WTC11 (cell line): ENCODE measurements at regions not wholly inside any gene's neighbourhood (a gene's known extent, or its start where the extent isn't known, plus 50 kb on each side); places are given as distances from the start of the nearest gene placed in this dataset.

Experiments used
- ATAC-seq: fragments of 200-7000 bp; cut with Tn5 transposase; 2 replicates; pipeline ENCODE4 v1.10.0; 2021; ENCODE audit warnings: mild to moderate bottlenecking, moderate library complexity
- CTCF ChIA-PET: fragments of 300-600 bp; sonication (Branson Sonifier 250); formaldehyde crosslinking; loops from one replicate; lab custom pipeline; 2021; ENCODE audit warnings: antibody characterized with exemption; lab: Charles Lee
- POLR2A ChIA-PET: fragments of 350-600 bp; sonication (Branson Sonifier 250); formaldehyde crosslinking; loops from one replicate; lab custom pipeline; 2021; ENCODE audit warnings: antibody characterized with exemption; lab: Charles Lee
- DNase-seq: peaks from one replicate; pipeline ENCODE4 v3.0.0; 2021; ENCODE audit warnings: low spot score
- H3K27ac Mint-ChIP-seq: 2 replicates; pipeline ENCODE4 v1.8.0; 2021; ENCODE audit warnings: mixed read lengths
- H3K27me3 Mint-ChIP-seq: 2 replicates; pipeline ENCODE4 v1.8.0; 2021; ENCODE audit warnings: low read depth, mild to moderate bottlenecking, moderate library complexity, mixed read lengths
- H3K36me3 Mint-ChIP-seq: 2 replicates; pipeline ENCODE4 v1.8.0; 2021; ENCODE audit warnings: mixed read lengths
- H3K4me1 Mint-ChIP-seq: 2 replicates; pipeline ENCODE4 v1.8.0; 2022; ENCODE audit warnings: mixed read lengths
- H3K4me3 Mint-ChIP-seq: 2 replicates; pipeline ENCODE4 v1.8.0; 2021; ENCODE audit warnings: mild to moderate bottlenecking, moderate library complexity, mixed read lengths
- H3K9me3 Mint-ChIP-seq: 2 replicates; pipeline ENCODE4 v1.8.0; 2021; ENCODE audit warnings: mixed read lengths
- GABPB1 ChIP-seq: sonication (generic); formaldehyde crosslinking; IDR thresholded peaks from 2 replicates; pipeline ENCODE4 v1.8.1; 2023; ENCODE audit warnings: mild to moderate bottlenecking, missing genetic modification reagents
- GRHL2 ChIP-seq: fragments of 250-450 bp; sonication (Bioruptor Pico); IDR thresholded peaks from 2 replicates; pipeline ENCODE4 v1.8.0; 2022; ENCODE audit warnings: mild to moderate bottlenecking, moderate library complexity; ENCODE audit not compliant: insufficient replicate concordance, severe bottlenecking
- JUN ChIP-seq: sonication (generic); formaldehyde crosslinking; IDR thresholded peaks from 2 replicates; pipeline ENCODE4 v1.8.0; 2023; ENCODE audit warnings: mild to moderate bottlenecking, missing genetic modification reagents
- KAT7 ChIP-seq: sonication (generic); formaldehyde crosslinking; IDR thresholded peaks from 2 replicates; pipeline ENCODE4 v1.8.1; 2023; ENCODE audit warnings: missing genetic modification reagents, mild to moderate bottlenecking, borderline replicate concordance
- MAX ChIP-seq: sonication (generic); formaldehyde crosslinking; IDR thresholded peaks from 2 replicates; pipeline ENCODE4 v1.8.0; 2022; ENCODE audit warnings: mild to moderate bottlenecking, missing genetic modification reagents
- MXD4 ChIP-seq: fragments of 250-450 bp; sonication (Bioruptor Pico); IDR thresholded peaks from 2 replicates; pipeline ENCODE4 v1.8.0; 2021; ENCODE audit warnings: mild to moderate bottlenecking, moderate library complexity, borderline replicate concordance
- RELA ChIP-seq: sonication (generic); formaldehyde crosslinking; IDR thresholded peaks from 2 replicates; pipeline ENCODE4 v1.8.1; 2022; ENCODE audit warnings: missing genetic modification reagents, mild to moderate bottlenecking, borderline replicate concordance
- SP1 ChIP-seq: sonication (generic); formaldehyde crosslinking; conservative IDR thresholded peaks from 2 replicates; pipeline ENCODE4 v1.8.1; 2022; ENCODE audit warnings: missing genetic modification reagents
- STAT6 ChIP-seq: sonication (generic); formaldehyde crosslinking; conservative IDR thresholded peaks from 2 replicates; pipeline ENCODE4 v1.8.1; 2023; ENCODE audit warnings: mild to moderate bottlenecking, low read depth, missing genetic modification reagents, moderate library complexity
- TEAD1 ChIP-seq: sonication (generic); formaldehyde crosslinking; IDR thresholded peaks from 2 replicates; pipeline ENCODE4 v1.8.0; 2022; ENCODE audit warnings: mild to moderate bottlenecking, missing genetic modification reagents
- ZBTB43 ChIP-seq: sonication (generic); formaldehyde crosslinking; IDR thresholded peaks from 2 replicates; pipeline ENCODE4 v1.8.1; 2023; ENCODE audit warnings: mild to moderate bottlenecking, missing genetic modification reagents
- ZNF121 ChIP-seq: sonication (generic); formaldehyde crosslinking; IDR thresholded peaks from 2 replicates; pipeline ENCODE4 v1.8.0; 2023; ENCODE audit warnings: missing genetic modification reagents
- ZNF423 ChIP-seq: fragments of 250-450 bp; sonication (Bioruptor Pico); IDR thresholded peaks from 2 replicates; pipeline ENCODE4 v2.1.2; 2022; ENCODE audit warnings: mild to moderate bottlenecking, moderate library complexity
- ZNF425 ChIP-seq: fragments of 250-450 bp; sonication (Bioruptor Pico); conservative IDR thresholded peaks from 2 replicates; pipeline ENCODE4 v1.9.0; 2021; ENCODE audit warnings: mild to moderate bottlenecking
- TF ChIP-seq, protein P1 (sequence below): sonication (generic); formaldehyde crosslinking; IDR thresholded peaks from 2 replicates; pipeline ENCODE4 v1.8.0; 2022; ENCODE audit warnings: missing genetic modification reagents
- TF ChIP-seq, protein P2 (sequence below): sonication (generic); formaldehyde crosslinking; IDR thresholded peaks from 2 replicates; pipeline ENCODE4 v1.8.0; 2023; ENCODE audit warnings: mild to moderate bottlenecking, missing genetic modification reagents
- TF ChIP-seq, protein P3 (sequence below): fragments of 250-450 bp; sonication (Bioruptor Pico); IDR thresholded peaks from 2 replicates; pipeline ENCODE4 v1.8.0; 2021; ENCODE audit warnings: mild to moderate bottlenecking

DNA sequence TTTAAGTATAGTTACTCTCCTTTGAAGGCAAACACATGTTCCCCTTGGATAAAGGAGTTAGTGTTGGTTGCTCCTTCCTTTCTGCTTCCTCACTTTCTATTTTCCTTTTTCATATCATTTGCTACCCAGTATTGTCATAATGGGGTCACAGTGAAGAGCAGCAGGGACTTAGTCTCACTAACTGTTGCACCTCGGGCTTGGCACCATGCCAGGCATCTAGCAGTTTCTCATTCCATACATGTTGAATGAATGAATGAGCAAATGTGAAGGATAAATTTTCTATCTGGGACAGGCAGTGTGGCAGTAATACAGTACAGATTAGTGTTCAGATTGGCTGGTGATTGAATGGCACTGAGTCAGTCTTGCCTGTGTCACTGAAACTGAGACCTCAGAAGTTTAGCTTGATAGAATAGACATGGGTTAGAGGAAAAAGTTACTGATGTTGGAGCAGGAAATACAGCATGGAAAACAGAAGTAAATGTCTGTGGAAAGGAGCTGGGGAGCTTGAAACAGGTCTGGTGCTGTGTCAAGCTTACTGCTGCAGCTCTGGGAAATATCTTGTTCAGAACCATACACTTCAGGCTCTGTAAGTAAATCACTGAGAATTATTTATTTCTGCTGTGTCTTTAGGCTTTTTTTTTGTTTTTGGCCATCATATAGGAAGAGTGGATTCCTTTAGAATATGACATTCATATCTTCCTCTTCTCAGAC, 55.8 kb upstream of the PITX2 start:
- Mint-ChIP-seq H3K4me3 (no peak overlapping the region), H3K27ac (no peak overlapping the region), H3K9me3 (no peaks in the 10 kb centered on the region), H3K36me3 (no peaks in the 10 kb centered on the region), H3K27me3 (no peaks in the 10 kb centered on the region), H3K4me1 (peaks cover 18% of the 10 kb centered on the region)
- DNase-seq (no peak), ATAC-seq (no peak)
- POLR2A ChIA-PET: no interaction called here
- CTCF ChIA-PET: no interaction called here
- TF ChIP-seq RELA (CRISPR knock-in tag) (no peak), KAT7 (no peak), ZNF423 (CRISPR knock-in tag) (no peak), MXD4 (no peak), GABPB1 (CRISPR knock-in tag) (no peak), MAX (CRISPR knock-in tag) (no peak), ZNF121 (no peak), TEAD1 (no peak), JUN (CRISPR knock-in tag) (no peak), ZNF425 (CRISPR knock-in tag) (no peak), GRHL2 (CRISPR knock-in tag) (no peak), STAT6 (CRISPR knock-in tag) (no peak), ZBTB43 (CRISPR knock-in tag) (no peak), SP1 (CRISPR knock-in tag) (no peak)
- TF ChIP-seq, protein P1, sequence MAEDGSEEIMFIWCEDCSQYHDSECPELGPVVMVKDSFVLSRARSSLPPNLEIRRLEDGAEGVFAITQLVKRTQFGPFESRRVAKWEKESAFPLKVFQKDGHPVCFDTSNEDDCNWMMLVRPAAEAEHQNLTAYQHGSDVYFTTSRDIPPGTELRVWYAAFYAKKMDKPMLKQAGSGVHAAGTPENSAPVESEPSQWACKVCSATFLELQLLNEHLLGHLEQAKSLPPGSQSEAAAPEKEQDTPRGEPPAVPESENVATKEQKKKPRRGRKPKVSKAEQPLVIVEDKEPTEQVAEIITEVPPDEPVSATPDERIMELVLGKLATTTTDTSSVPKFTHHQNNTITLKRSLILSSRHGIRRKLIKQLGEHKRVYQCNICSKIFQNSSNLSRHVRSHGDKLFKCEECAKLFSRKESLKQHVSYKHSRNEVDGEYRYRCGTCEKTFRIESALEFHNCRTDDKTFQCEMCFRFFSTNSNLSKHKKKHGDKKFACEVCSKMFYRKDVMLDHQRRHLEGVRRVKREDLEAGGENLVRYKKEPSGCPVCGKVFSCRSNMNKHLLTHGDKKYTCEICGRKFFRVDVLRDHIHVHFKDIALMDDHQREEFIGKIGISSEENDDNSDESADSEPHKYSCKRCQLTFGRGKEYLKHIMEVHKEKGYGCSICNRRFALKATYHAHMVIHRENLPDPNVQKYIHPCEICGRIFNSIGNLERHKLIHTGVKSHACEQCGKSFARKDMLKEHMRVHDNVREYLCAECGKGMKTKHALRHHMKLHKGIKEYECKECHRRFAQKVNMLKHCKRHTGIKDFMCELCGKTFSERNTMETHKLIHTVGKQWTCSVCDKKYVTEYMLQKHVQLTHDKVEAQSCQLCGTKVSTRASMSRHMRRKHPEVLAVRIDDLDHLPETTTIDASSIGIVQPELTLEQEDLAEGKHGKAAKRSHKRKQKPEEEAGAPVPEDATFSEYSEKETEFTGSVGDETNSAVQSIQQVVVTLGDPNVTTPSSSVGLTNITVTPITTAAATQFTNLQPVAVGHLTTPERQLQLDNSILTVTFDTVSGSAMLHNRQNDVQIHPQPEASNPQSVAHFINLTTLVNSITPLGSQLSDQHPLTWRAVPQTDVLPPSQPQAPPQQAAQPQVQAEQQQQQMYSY: no peak
- TF ChIP-seq, protein P2, sequence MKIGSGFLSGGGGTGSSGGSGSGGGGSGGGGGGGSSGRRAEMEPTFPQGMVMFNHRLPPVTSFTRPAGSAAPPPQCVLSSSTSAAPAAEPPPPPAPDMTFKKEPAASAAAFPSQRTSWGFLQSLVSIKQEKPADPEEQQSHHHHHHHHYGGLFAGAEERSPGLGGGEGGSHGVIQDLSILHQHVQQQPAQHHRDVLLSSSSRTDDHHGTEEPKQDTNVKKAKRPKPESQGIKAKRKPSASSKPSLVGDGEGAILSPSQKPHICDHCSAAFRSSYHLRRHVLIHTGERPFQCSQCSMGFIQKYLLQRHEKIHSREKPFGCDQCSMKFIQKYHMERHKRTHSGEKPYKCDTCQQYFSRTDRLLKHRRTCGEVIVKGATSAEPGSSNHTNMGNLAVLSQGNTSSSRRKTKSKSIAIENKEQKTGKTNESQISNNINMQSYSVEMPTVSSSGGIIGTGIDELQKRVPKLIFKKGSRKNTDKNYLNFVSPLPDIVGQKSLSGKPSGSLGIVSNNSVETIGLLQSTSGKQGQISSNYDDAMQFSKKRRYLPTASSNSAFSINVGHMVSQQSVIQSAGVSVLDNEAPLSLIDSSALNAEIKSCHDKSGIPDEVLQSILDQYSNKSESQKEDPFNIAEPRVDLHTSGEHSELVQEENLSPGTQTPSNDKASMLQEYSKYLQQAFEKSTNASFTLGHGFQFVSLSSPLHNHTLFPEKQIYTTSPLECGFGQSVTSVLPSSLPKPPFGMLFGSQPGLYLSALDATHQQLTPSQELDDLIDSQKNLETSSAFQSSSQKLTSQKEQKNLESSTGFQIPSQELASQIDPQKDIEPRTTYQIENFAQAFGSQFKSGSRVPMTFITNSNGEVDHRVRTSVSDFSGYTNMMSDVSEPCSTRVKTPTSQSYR: no peak
- TF ChIP-seq, protein P3, sequence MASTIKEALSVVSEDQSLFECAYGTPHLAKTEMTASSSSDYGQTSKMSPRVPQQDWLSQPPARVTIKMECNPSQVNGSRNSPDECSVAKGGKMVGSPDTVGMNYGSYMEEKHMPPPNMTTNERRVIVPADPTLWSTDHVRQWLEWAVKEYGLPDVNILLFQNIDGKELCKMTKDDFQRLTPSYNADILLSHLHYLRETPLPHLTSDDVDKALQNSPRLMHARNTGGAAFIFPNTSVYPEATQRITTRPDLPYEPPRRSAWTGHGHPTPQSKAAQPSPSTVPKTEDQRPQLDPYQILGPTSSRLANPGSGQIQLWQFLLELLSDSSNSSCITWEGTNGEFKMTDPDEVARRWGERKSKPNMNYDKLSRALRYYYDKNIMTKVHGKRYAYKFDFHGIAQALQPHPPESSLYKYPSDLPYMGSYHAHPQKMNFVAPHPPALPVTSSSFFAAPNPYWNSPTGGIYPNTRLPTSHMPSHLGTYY: no peak
